DND-41 (cell line): ENCODE measurements at regions not wholly inside any gene's neighbourhood (a gene's known extent, or its start where the extent isn't known, plus 50 kb on each side); places are given as distances from the start of the nearest gene placed in this dataset.

Experiments used
- CTCF ChIP-seq: IDR thresholded peaks from 2 replicates; pipeline ENCODE4 v1.5.1; 2012; ENCODE audit warnings: borderline replicate concordance, low read length, moderate library complexity, mild to moderate bottlenecking; ENCODE audit not compliant: poor library complexity, severe bottlenecking; ENCODE audit errors: extremely low read depth
- EZH2 ChIP-seq: IDR thresholded peaks from 3 replicates; pipeline ENCODE4 v1.6.1; 2012; ENCODE audit warnings: borderline replicate concordance, low read depth, mild to moderate bottlenecking, moderate library complexity, low read length, inconsistent platforms; ENCODE audit not compliant: severe bottlenecking

- no peak for TF ChIP-seq CTCF
- TF ChIP-seq EZH2 = no peak
Measured at GRCh38 chr18:75574187-75574586, 146.7 kb upstream of the SMIM21 start.
